ENCODE measurements at regions not wholly inside any gene's neighbourhood (a gene's known extent, or its start where the extent isn't known, plus 50 kb on each side); places are given as distances from the start of the nearest gene placed in this dataset.

DNA sequence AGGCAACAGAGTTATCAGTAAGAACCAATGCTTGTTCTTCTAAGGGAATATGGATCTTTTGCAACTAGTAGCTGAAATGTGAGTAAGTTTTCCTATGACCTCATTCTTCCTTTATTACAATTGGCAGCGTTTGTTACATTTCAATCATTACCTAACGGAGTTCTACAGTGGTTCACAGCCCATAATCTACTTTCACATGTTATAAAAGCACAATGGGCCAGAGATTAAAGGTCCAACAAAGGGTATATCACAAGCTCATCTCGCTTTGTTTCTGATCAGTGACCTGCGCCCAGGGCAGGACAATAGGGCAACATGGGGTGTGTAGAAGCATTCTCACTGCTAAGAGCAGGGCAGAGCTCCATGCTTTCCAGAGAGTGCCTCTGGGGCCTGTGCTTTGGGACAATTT is 279.9 kb upstream of the DYNLRB2 start:
- no peak for TF ChIP-seq CTCF (IDR thresholded peaks at IDR 0.05; ENCODE audit: insufficient read depth, low read length, poor library complexity, severe bottlenecking)
- no peak for TF ChIP-seq EZH2phosphoT487 (conservative IDR thresholded peaks at IDR 0.05; ENCODE audit: low read length)

Measured in SU-DHL-6 (cell line).